Peyer's patch (tissue), 4 donors: ENCODE measurements at regions not wholly inside any gene's neighbourhood (a gene's known extent, or its start where the extent isn't known, plus 50 kb on each side); places are given as distances from the start of the nearest gene placed in this dataset.

Source experiments
- CTCF ChIP-seq, 6 experiments: fragments of 450-650 bp in 4 of 6; fragments of 200-600 bp in 2 of 6; sonication (generic) in 1 of 6; IDR thresholded peaks; one replicate each; pipeline ENCODE4 v1.5.1; 2017 to 2019; ENCODE audit warnings: antibody characterized with exemption in 6 of 6, mild to moderate bottlenecking in 3 of 6, moderate library complexity in 1 of 6
- POLR2A ChIP-seq, 2 donors: fragments of 450-650 bp; IDR thresholded peaks; one replicate each; pipeline ENCODE4 v1.5.1; 2017; ENCODE audit warnings: antibody characterized with exemption in 2 of 2, mild to moderate bottlenecking in 2 of 2, moderate library complexity in 2 of 2

GRCh38 chr6:14695579-14695978 lies 550.3 kb upstream of the JARID2 start:
- TF ChIP-seq CTCF (IDR thresholded peaks at IDR 0.05) (no peak), POLR2A (IDR thresholded peaks at IDR 0.05) (no peak)
